ENCODE measurements at regions not wholly inside any gene's neighbourhood (a gene's known extent, or its start where the extent isn't known, plus 50 kb on each side); places are given as distances from the start of the nearest gene placed in this dataset.

DNA sequence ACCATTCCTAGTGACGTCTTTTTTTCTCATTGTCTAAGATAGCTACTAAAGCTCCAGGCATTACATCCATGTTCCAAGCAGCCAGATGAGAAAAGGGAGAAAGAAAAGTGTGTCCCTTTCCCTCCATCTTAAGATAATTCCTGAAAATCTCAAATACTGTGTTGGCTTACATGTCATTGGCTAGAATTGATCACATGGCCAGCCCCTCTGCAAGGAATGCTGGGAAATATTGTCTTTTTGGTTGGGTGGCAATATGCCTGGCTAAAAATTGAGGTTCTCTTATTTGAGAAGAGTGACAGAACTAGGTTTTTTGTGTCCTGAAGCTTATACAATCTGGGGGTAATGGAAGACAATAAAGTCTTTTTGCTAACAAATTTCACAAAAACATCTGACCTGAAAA lies 264.3 kb downstream of the RPAP3 start (continued):
- TF ChIP-seq, protein P1, sequence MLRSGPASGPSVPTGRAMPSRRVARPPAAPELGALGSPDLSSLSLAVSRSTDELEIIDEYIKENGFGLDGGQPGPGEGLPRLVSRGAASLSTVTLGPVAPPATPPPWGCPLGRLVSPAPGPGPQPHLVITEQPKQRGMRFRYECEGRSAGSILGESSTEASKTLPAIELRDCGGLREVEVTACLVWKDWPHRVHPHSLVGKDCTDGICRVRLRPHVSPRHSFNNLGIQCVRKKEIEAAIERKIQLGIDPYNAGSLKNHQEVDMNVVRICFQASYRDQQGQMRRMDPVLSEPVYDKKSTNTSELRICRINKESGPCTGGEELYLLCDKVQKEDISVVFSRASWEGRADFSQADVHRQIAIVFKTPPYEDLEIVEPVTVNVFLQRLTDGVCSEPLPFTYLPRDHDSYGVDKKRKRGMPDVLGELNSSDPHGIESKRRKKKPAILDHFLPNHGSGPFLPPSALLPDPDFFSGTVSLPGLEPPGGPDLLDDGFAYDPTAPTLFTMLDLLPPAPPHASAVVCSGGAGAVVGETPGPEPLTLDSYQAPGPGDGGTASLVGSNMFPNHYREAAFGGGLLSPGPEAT (IDR thresholded peaks at IDR 0.05; ENCODE audit: low read depth), result no peak

DNA sequence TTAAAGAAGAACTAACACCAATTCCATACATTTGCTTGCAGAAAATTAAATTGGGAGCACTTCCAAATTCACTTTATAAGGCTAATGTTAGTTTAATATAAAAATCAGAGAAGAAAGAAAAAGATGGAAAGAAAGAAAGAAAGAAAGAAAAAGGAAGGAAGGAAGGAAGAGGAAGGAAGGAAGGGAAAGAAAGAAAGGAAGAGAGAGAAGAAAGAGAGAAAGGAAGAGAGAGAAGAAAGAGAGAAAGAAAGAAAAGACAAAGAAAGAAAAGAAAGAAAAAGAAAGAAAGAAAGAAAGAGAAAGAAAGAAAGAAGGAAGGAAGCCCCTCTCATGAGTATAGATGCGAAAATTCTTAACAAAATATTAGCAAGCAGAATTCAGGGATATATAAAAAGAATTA lies 267.7 kb downstream of the RPAP3 start:
- H3K27ac ChIP-seq (ENCODE audit: control insufficient read depth, insufficient read depth), result no peak overlapping the region
- H3K27me3 ChIP-seq (replicated peaks in 1 of 2; ENCODE audit: control insufficient read depth in 2 of 2, insufficient read depth in 2 of 2, low read length in 1 of 2), result no peaks in the 10 kb centered on the region
- H3K9me3 ChIP-seq (replicated peaks; ENCODE audit: control insufficient read depth, insufficient read depth, low read length), result no peaks in the 10 kb centered on the region
- DNase-seq (ENCODE audit: low read depth, low spot score) (no peak), FAIRE-seq (no peak), ATAC-seq (no peak)
- no peaks in the 10 kb centered on the region for H3K36me3 ChIP-seq (ENCODE audit: control insufficient read depth in 2 of 2, insufficient read depth in 2 of 2, low read length in 1 of 2)
- 33% methylated on average over 1 of the region's 1 CpG for WGBS (ENCODE audit: insufficient coverage, insufficient replicate concordance, low lambda C conversion rate, missing lambda C conversion rate)
- H4K20me1 ChIP-seq (ENCODE audit: control insufficient read depth, insufficient read depth), result no peaks in the 10 kb centered on the region
- no peak overlapping the region for H2AFZ ChIP-seq (ENCODE audit: control insufficient read depth, low read depth, low read length)
- POLR2A ChIA-PET, result no interaction called here
- RAD21 ChIA-PET (ENCODE audit: unreplicated experiment), result no interaction called here
- no TSS peak for BruUV-seq (replicated peaks)
- CTCF ChIA-PET, result no interaction called here
- intact Hi-C loops (cut with micrococcal nuclease; ENCODE audit: unreplicated experiment), result no loop called here
- in situ Hi-C loops (cut with MboI), result no loop called here
- H3K9ac ChIP-seq (ENCODE audit: control insufficient read depth, insufficient read depth, low read length), result no peak overlapping the region
- H3K4me2 ChIP-seq (ENCODE audit: control insufficient read depth, insufficient read depth), result no peak overlapping the region
- no peak overlapping the region for H3K4me3 ChIP-seq
- H3K4me1 ChIP-seq (ENCODE audit: control insufficient read depth, insufficient read depth, low read length), result no peaks in the 10 kb centered on the region
- SMC1A ChIA-PET (ENCODE audit: uncharacterized antibody, unreplicated experiment), result no interaction called here
- no peaks in the 10 kb centered on the region for H3K79me2 ChIP-seq (ENCODE audit: control insufficient read depth, insufficient read depth, low read length)
- TF ChIP-seq SKIL (IDR thresholded peaks at IDR 0.05; ENCODE audit: low read depth, poor library complexity, severe bottlenecking) (no peak), CEBPB (IDR thresholded peaks at IDR 0.05; ENCODE audit: borderline replicate concordance in 1 of 2, low read depth in 2 of 2, low read length in 2 of 2) (no peak), HCFC1 (IDR thresholded peaks at IDR 0.05; ENCODE audit: low read length) (no peak), GATAD2B (conservative IDR thresholded peaks at IDR 0.05; ENCODE audit: low read depth) (no peak), ZNF622 (IDR thresholded peaks at IDR 0.05) (no peak), FOXM1 (IDR thresholded peaks at IDR 0.05; ENCODE audit: low read depth, low read length) (no peak), NRF1 (conservative IDR thresholded peaks at IDR 0.05; ENCODE audit: low read depth, low read length) (no peak), CHD1 (IDR thresholded peaks at IDR 0.05; ENCODE audit: low read depth, low read length) (no peak), RB1 (IDR thresholded peaks at IDR 0.05; ENCODE audit: borderline replicate concordance) (no peak), FOS (IDR thresholded peaks at IDR 0.05; ENCODE audit: borderline replicate concordance, extremely low read depth, insufficient read length) (no peak), ZBED1 (IDR thresholded peaks at IDR 0.05; ENCODE audit: borderline replicate concordance) (no peak), ZNF687 (IDR thresholded peaks at IDR 0.05) (no peak), PAX8 (IDR thresholded peaks at IDR 0.05) (no peak), JUND (IDR thresholded peaks at IDR 0.05; ENCODE audit: low read depth, low read length) (no peak)
- TF ChIP-seq, protein P1 (IDR thresholded peaks at IDR 0.05; ENCODE audit: low read depth), result no peak

Data from GM12878 (cell line).